ENCODE measurements at regions not wholly inside any gene's neighbourhood (a gene's known extent, or its start where the extent isn't known, plus 50 kb on each side); places are given as distances from the start of the nearest gene placed in this dataset.

DNA sequence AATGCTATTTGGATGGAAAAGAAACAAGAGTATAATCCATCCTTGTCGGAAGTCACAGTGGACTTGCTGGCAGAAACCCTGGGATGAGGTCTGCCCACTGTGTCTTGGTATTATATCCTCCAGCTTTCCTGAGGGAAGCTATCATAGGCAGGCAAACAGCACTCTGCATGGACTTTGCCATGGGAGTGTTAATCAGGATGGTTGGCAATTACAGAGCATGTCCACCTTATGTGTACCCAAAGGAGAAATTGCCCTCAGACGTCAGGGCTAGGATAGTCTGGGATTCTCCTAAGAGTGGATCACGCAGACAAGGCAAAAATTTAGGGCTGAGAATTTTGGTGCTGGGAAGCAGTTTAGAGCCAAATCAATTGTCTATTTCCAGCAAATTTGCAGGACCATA lies 184.9 kb upstream of the ESRRG start:
- no peak for FAIRE-seq

DNA sequence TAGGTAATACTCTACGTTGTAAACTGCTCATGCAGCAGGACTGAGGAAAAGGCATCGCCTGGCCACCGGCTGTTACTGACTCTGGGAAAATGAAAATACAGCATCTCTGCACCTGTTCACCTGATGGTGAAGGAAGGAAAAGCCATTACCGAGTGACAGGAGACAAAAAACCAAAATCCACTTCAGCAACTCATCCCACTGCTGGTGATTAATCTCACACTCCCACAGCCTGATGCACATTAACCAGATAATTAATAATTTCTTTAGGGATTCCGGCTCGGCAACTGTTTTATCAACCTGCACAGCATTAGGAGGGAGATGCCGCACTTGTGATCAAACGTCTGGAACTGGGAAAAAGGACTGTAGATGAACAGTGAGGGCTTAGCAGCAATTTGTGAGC lies 183.9 kb upstream of the ESRRG start:
- no peak for FAIRE-seq

DNA sequence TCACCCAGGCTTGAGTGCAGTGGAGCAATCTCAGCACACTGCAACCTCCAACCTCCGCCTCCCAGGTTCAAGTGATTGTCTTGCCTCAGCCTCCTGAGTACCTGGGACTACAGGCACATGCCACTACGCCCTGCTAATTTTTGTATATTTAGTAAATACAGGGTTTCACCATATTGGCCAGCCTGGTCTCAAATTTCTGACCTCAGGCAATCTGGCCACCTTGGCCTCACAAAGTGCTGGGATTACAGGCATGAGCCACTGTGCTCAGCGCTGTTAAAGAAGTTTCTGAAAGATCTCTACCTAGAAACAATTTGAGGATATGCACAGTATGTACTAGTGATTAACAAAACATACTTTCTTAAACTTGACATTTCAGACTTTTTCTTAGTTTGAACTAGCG lies 182.6 kb upstream of the ESRRG start:
- no peak for FAIRE-seq

DNA sequence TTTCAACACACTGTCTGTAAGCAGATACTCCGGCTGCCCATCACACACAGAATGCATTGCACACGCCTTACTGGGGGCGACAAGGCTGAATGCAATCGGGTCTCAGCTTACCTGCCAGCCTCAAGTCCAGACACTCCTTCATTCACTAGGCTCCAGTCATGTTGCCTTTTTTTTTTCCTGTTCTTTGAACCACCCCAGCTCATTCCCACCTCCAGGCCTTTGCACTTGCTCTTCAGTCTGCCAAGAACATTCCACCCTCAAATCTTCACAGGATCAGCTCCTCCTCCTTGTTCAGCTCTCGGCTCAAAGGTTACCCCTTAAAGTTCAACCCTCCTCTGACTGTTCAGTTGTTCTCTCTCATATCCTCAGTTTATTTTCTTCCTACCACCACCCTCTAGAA lies 181.9 kb upstream of the ESRRG start:
- no peak for FAIRE-seq

GRCh38 chr1:216904471-216904870 lies 181.2 kb upstream of the ESRRG start:
- no peak for FAIRE-seq

DNA sequence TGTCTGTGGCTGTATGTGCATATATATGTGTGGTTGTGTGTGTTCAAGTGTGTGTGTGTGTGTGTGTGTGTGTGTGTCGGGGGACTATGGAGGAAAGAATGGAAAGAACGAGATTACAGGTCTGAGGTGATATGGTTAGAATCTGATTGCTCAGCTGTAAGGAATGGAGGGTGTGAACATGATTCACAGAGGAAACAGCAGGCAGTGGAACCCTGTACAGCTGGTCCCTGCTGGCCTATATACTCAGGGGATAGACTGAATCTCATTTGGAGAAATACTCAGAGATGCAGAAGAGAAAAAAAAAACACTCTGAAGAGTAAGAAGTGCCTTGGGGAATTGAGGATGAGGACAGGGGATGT lies 180.1 kb upstream of the ESRRG start:
- no peak for FAIRE-seq

DNA sequence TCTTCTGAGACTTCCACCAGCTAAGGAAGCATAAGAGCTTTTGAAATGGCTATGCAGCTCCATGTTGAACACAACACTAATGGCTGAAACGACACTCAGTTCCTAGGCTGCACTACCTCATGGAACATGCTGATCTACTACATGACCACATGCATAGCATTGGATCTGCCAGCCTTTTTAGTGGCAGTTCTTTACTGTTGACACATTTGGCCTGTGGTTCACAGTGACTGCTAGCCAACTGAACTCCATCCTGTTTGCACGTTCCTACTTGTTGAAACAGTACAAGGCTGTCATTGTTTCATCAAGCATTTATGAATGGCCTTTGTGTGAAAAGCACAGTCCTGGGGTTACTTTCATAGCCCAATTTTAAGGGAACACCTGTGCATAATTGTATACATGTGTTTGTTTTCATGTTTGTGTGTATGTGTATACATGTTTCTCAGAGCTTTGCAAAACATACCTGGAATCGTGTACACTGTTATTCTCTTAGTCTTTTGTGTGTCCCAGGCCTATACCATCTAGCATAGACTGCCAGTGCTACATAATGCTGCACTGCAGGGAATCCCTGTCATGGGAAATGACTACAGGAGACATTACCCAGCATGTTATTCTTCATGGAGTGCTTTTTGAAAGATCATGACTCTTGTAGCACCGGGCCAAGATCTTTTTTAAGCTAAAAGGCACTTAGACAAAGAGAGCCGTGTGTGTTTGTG lies 179.6 kb upstream of the ESRRG start:
- FAIRE-seq: no peak

GRCh38 chr1:216900116-216900620 lies 176.9 kb upstream of the ESRRG start:
- FAIRE-seq: no peak

DNA sequence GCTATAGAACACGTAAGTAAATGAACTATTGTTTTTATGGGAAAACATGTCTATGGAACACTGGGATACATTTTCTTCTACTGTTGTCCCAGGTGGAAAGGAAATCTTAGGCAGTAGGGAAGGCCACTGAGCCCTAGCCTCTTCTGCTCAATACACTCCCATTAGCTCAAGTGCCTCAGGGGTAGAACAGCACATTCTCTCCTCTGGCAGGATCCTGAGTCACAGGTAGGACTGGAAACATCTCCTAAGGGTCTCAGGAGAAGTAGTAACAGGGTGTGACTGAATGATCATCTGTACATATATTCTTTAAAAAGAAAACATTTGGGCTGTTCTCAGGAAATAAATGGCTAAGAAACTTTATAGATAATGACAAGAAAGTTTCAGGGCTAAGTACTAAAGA lies 175.6 kb upstream of the ESRRG start:
- no peak for FAIRE-seq

DNA sequence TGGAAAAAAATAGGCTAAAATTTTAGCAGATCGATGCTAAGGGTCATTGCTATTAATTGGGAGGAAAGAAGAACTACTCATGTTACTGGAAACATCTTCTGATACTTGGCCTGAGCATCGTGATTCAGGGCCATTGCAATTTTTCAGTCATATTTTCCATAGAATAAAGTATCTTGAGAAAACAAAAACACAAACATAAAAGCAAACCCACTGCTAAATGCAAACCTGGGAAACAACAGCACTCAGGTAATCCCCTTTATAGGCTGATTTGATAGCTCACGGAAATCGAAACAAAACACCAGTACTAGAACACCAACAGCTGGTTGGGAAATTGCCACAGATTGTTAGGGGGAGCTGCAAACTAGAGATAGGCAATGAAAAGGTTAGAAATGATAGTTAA lies 172.9 kb upstream of the ESRRG start:
- FAIRE-seq: no peak

DNA sequence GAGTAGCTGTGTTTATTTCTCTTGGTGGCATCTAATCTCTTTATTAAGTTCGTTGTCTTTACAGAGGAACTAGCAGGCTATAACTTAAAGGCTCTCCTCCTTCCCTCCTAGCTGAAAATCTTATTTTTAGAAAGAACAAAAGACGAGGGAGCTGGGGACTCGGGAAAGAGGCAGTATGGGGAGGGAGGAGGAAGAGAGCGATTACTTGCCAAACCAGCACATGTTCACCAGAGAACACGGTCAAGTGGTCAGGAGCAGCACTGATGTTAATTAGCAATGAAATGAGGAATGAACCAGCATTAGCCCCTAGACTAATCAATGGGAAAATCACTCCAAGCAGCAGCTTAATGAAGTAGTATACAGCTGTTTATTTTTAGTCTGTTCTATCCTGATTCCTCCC lies 171.3 kb upstream of the ESRRG start:
- no peak for FAIRE-seq

- FAIRE-seq: no peak
These were observed 169.4 kb upstream of the ESRRG start for GRCh38 chr1:216892581-216893160.

GRCh38 chr1:216890871-216891270 lies 167.6 kb upstream of the ESRRG start:
- no peak for FAIRE-seq

- no peak for FAIRE-seq
These were observed 165.5 kb upstream of the ESRRG start for GRCh38 chr1:216888731-216889130.

GRCh38 chr1:216887032-216887431 lies 163.8 kb upstream of the ESRRG start:
- no peak for FAIRE-seq

DNA sequence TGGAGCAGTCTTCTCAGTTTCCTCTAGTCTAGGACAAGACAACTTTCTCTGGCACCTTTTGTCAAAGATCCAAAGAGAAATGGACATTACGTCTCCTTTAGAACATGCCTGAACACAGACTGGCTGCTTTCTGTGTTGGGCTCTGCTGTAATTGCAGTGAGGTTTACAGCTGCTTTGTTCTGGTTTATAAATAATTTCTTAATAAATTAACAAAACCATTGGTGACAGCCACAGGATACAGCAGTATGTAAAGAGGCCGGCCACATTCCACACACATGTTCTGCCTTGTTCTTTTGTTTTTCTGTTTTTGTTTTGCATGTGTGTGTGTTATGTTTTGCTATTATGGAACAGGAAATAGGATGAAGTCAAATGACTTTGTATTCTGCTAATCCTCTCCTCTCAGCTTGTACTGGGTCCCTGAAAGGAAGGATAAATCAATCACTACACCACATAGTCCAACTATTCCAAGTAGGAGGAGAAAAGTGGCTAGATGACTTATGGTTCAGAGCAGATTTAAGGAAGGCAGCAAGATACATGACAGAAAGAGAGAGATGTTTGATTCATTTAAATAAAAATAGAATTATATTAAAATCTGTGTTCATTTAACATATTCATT lies 161.5 kb upstream of the ESRRG start:
- FAIRE-seq: no peak

- no peak for FAIRE-seq
These were observed 160.3 kb upstream of the ESRRG start for GRCh38 chr1:216883518-216883917.

- FAIRE-seq: no peak
These were observed 158.5 kb upstream of the ESRRG start for GRCh38 chr1:216881695-216882094.

DNA sequence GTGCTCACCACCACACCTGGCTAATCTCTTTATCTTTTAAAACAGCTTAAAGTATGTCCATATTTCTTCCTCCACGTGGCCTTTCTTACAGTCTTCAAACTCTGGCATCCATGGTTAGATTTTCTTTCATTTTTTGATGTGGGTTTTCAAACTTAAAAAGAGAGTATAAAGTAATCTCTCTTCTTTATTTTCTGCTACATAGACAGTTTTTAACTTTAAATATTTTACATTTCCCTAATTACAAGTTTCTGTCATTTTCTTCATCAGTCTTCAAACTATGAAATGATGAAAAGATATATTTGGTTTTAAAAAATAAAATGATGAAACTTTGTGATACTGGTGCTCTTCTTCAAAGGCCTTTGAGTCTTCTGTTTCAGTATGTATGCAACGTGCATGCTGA lies 143.5 kb upstream of the ESRRG start:
- no peak for FAIRE-seq

DNA sequence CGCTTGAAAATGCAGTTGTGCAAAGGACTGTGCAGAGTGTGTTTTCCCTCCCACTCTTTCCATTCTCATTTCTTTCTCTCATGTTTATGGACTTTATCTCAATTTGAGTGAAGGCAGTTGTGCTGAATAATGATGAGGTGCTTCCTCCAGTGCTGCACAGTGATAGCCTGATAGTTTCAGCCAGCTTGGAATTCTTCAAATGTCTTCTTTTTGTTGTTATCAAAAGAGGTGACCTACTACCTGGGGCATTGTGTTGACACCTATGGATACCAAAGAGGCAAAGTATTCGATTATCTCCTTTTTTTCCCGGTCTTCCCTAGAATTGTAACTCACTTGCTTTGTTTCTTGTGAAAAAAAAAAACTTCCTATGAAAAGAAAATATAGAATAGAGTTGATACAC lies 132.6 kb upstream of the ESRRG start:
- no peak for FAIRE-seq

- no peak for FAIRE-seq
These were observed 131.7 kb upstream of the ESRRG start for GRCh38 chr1:216854836-216855484.

- FAIRE-seq: no peak
These were observed 127.8 kb upstream of the ESRRG start for GRCh38 chr1:216851073-216851472.

GRCh38 chr1:216849146-216849545 lies 125.9 kb upstream of the ESRRG start:
- FAIRE-seq: no peak
